Neural crest cell (in vitro differentiated cells): ENCODE measurements at regions not wholly inside any gene's neighbourhood (a gene's known extent, or its start where the extent isn't known, plus 50 kb on each side); places are given as distances from the start of the nearest gene placed in this dataset.

Source experiments
- DNase-seq: peaks from one replicate; pipeline ENCODE4 v3.0.0; 2021; ENCODE audit warnings: low read depth, mixed read lengths, low spot score
- H3K27ac Mint-ChIP-seq: one replicate; pipeline ENCODE4 v1.8.0; 2021; ENCODE audit warnings: mild to moderate bottlenecking, mixed read lengths; ENCODE audit not compliant: unreplicated experiment
- H3K27me3 Mint-ChIP-seq: 2 replicates; pipeline ENCODE4 v1.8.0; 2021; ENCODE audit warnings: low read depth, mild to moderate bottlenecking, mixed read lengths
- H3K36me3 Mint-ChIP-seq: 2 replicates; pipeline ENCODE4 v1.8.0; 2021; ENCODE audit warnings: low read depth, mild to moderate bottlenecking, mixed read lengths
- H3K4me1 Mint-ChIP-seq: 2 replicates; pipeline ENCODE4 v1.8.0; 2021; ENCODE audit warnings: mixed read lengths
- H3K4me3 Mint-ChIP-seq: one replicate; pipeline ENCODE4 v1.8.0; 2021; ENCODE audit warnings: mild to moderate bottlenecking, mixed read lengths
- H3K9me3 Mint-ChIP-seq: 2 replicates; pipeline ENCODE4 v1.8.0; 2021; ENCODE audit warnings: mixed read lengths
- CTCF ChIP-seq: fragments of 200-600 bp; sonication (generic); conservative IDR thresholded peaks from 2 replicates; pipeline ENCODE4 v1.5.0; 2021; ENCODE audit warnings: antibody characterized with exemption, mild to moderate bottlenecking

DNA sequence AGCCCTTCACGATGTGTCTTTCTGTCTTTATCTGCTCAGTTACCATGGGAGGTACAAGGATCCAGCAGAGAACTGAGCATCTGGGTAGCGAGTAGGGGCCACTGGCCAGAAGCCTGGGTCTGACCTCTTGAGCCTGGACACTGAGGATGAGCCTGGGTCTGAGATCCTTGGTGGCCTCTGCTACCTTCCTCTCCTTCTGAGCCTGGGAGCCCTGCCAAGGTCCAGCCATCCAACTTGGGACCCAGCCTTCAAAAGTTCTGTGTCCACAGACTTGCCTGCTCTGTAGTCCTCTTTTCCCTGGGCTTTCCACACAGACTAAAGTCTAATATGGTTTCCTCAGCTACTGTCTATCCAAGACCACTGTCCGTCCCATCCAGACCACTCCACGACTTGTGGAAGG lies 60.2 kb upstream of the NAA20 start:
- no peaks in the 10 kb centered on the region for H3K9me3 Mint-ChIP-seq
- TF ChIP-seq CTCF = no peak
- H3K27ac Mint-ChIP-seq = no peak overlapping the region
- peaks cover 3% of the 10 kb centered on the region for H3K36me3 Mint-ChIP-seq
- H3K4me3 Mint-ChIP-seq = no peak overlapping the region
- H3K4me1 Mint-ChIP-seq = peaks cover 4% of the 10 kb centered on the region
- no peaks in the 10 kb centered on the region for H3K27me3 Mint-ChIP-seq
- DNase-seq = no peak

DNA sequence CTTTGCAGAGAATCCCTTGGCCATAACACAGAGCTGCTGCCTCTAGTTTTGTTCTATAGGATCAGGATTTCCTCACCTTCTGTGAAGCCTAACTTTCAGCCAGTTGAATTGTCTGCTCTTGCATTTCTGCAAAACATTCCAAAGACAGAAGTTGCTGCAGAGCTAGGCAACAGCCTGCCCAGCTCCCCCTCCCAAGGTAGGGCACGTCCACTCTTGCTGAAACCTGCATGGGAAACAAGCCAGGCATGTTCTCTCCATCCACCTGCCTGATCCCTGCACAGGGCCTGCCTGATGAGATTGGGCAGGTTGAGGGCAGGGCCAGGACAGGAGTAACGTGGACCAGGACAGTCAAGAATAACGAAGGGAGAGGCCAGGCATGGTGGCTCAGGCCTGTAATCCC lies 58.9 kb upstream of the NAA20 start:
- no peak for DNase-seq
- no peak overlapping the region for H3K4me3 Mint-ChIP-seq
- H3K36me3 Mint-ChIP-seq = peaks cover 3% of the 10 kb centered on the region
- TF ChIP-seq CTCF = no peak
- H3K9me3 Mint-ChIP-seq = no peaks in the 10 kb centered on the region
- no peaks in the 10 kb centered on the region for H3K27me3 Mint-ChIP-seq
- H3K4me1 Mint-ChIP-seq = no peaks in the 10 kb centered on the region
- H3K27ac Mint-ChIP-seq = peak overlapping the region; percentile 19

- Mint-ChIP-seq H3K36me3 (peaks cover 3% of the 10 kb centered on the region), H3K9me3 (no peaks in the 10 kb centered on the region), H3K4me1 (no peaks in the 10 kb centered on the region), H3K4me3 (no peak overlapping the region), H3K27ac (no peak overlapping the region), H3K27me3 (no peaks in the 10 kb centered on the region)
- no peak for TF ChIP-seq CTCF
- DNase-seq = no peak
These were observed 58.2 kb upstream of the NAA20 start for GRCh38 chr20:19958928-19959327.

DNA sequence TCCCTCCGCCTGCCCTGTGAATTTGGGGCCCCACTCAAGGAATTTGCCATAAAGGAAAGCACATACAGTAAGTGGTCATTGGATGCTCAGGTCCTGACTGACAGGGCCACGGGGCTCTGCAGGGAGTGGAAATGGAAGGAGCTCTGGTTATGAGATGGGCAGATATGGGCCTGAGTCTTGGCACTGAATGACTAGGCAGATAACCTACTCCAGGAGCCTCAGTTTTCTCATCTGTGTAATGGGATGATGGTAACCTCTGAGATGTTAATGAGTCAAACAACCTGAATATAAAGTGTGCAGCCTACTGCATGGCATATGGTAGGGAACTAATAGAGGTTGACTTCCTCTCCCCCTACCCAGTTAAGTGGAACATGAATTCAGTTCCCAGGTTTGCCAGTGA lies 56.4 kb upstream of the NAA20 start:
- Mint-ChIP-seq H3K9me3 (no peaks in the 10 kb centered on the region), H3K4me3 (no peak overlapping the region), H3K27me3 (no peaks in the 10 kb centered on the region), H3K27ac (no peak overlapping the region), H3K4me1 (no peaks in the 10 kb centered on the region), H3K36me3 (peaks cover 3% of the 10 kb centered on the region)
- TF ChIP-seq CTCF = no peak
- DNase-seq = no peak

- no peaks in the 10 kb centered on the region for H3K9me3 Mint-ChIP-seq
- H3K27ac Mint-ChIP-seq = no peak overlapping the region
- H3K36me3 Mint-ChIP-seq = peaks cover 3% of the 10 kb centered on the region
- no peak for DNase-seq
- no peak overlapping the region for H3K4me3 Mint-ChIP-seq
- no peaks in the 10 kb centered on the region for H3K27me3 Mint-ChIP-seq
- no peaks in the 10 kb centered on the region for H3K4me1 Mint-ChIP-seq
- TF ChIP-seq CTCF = no peak
These were observed 55.9 kb upstream of the NAA20 start for GRCh38 chr20:19961293-19961692.

DNA sequence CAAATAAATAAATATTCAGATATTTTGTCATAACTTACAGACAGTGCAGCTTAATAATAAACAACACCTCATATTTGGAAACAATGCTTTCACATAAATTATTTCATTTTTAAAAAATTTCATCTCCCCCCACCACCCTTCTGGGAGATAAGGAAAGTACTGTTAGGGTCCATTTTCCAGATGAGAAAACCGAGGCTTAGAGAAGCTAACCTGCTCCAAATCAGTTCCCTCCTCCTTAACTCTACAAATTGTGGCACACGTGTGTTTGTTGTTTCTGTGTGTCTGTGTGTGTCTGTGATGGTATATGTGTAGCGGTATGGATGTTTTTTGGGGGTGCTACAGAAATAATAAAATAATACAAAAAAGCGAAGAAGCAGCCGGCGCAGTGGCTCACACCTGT lies 54.2 kb upstream of the NAA20 start:
- no peak for TF ChIP-seq CTCF
- Mint-ChIP-seq H3K9me3 (no peaks in the 10 kb centered on the region), H3K4me3 (no peak overlapping the region)

More for the DNA sequence above, 54.2 kb upstream of the NAA20 start:
- H3K27me3 Mint-ChIP-seq = no peaks in the 10 kb centered on the region
- H3K36me3 Mint-ChIP-seq = peaks cover 3% of the 10 kb centered on the region
- H3K4me1 Mint-ChIP-seq = no peaks in the 10 kb centered on the region
- no peak for DNase-seq
- H3K27ac Mint-ChIP-seq = no peak overlapping the region
